ENCODE measurements at regions not wholly inside any gene's neighbourhood (a gene's known extent, or its start where the extent isn't known, plus 50 kb on each side); places are given as distances from the start of the nearest gene placed in this dataset.

GRCh38 chr13:90320664-90321063 lies 1026.8 kb upstream of the MIR17HG start:
- no peak for TF ChIP-seq CTCF (IDR thresholded peaks at IDR 0.05)
- TF ChIP-seq POLR2AphosphoS5 (IDR thresholded peaks at IDR 0.05), result no peak
- TF ChIP-seq POLR2A (IDR thresholded peaks at IDR 0.05), result no peak
- TF ChIP-seq EP300 (IDR thresholded peaks at IDR 0.05), result no peak

Data from sigmoid colon (tissue), 4 donors.